ENCODE measurements at regions not wholly inside any gene's neighbourhood (a gene's known extent, or its start where the extent isn't known, plus 50 kb on each side); places are given as distances from the start of the nearest gene placed in this dataset.

DNA sequence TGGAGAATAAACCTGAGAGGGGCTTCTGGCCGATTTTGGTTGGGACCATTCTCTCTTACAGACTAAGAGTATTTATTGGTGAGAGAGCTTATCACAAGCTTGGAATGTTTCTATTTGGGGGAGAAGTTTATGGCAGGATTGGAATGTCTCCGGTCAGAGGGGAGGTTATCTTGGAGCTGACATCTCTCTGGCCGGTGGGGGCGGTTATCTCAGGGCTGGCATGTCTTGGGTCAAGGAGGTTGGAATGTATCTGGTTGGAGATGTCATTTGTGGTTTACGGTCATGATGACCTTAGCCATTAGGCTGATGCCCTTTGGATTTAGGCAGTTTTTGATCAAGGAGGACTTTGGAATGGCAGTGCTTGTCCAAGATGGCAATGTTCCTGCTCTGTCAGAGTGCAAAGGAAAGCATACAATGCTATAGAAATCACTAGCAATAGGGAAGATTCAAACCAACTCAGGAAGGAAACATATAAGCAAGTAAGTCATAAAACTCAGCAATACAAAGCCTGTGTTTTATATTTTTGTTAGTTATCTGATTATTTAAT lies 362.4 kb upstream of the LRATD1 start (continued):
- TF ChIP-seq TBL1XR1 (IDR thresholded peaks at IDR 0.05; ENCODE audit: low read depth, low read length), result no peak
- no peak for TF ChIP-seq NFYB (IDR thresholded peaks at IDR 0.05; ENCODE audit: insufficient read depth, low read depth, low read length)
- TF ChIP-seq, protein P1, sequence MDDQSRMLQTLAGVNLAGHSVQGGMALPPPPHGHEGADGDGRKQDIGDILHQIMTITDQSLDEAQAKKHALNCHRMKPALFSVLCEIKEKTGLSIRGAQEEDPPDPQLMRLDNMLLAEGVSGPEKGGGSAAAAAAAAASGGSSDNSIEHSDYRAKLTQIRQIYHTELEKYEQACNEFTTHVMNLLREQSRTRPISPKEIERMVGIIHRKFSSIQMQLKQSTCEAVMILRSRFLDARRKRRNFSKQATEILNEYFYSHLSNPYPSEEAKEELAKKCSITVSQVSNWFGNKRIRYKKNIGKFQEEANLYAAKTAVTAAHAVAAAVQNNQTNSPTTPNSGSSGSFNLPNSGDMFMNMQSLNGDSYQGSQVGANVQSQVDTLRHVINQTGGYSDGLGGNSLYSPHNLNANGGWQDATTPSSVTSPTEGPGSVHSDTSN (IDR thresholded peaks at IDR 0.05; ENCODE audit: insufficient replicate concordance, low read depth, low read length), result no peak
- TF ChIP-seq CEBPB (IDR thresholded peaks at IDR 0.05; ENCODE audit: borderline replicate concordance in 1 of 2, low read depth in 2 of 2, low read length in 2 of 2), result no peak
- no peak for TF ChIP-seq SMAD1 (IDR thresholded peaks at IDR 0.05; ENCODE audit: low read depth, partially characterized antibody)

DNA sequence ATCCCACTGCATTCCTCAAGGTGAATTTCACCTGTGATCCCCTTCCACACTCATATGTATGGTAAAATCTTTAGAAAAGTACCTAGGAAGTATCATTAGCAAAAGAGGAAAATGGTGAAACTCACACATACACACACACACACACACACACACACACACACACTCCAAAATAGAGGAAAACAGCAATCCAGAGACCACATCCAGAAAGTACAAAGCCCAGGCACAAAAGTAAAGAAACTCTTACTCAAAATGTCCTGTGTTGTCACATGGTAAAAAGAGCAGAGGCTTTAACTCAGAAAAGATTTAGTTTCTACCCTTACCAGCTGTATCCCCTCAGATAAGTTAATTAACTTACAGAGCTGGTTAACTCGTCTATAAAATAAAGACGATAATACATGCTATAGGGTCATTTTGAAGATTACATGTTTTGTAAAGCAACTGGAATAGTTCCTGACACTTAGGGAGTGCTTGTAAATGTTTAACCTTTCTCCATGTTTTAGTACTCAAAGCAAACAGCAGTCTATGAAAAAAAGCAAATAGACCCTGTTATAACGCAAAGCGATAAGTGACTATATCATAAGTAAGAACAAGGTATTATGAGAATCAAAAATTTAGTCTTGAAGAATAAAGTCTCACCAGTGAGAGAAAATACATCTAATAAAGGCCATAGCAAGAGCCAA lies 360.0 kb upstream of the LRATD1 start:
- DNase-seq (ENCODE audit: low read depth, low spot score) (no peak), ATAC-seq (no peak), FAIRE-seq (no peak)
- no peak overlapping the region for H2AFZ ChIP-seq (ENCODE audit: control insufficient read depth, low read depth, low read length)
- ChIA-PET SMC1A (ENCODE audit: uncharacterized antibody, unreplicated experiment) (interaction anchor here (1.1 kb wide), 1 partner anchor 19 kb away, joined by 3 read pairs; no protein-coding TSS in a partner anchor), CTCF (no interaction called here), RAD21 (ENCODE audit: unreplicated experiment) (no interaction called here), POLR2A (no interaction called here)
- H3K4me3 ChIP-seq, result no peak overlapping the region
- H3K4me2 ChIP-seq (ENCODE audit: control insufficient read depth, insufficient read depth), result no peak overlapping the region
- no TSS peak for BruUV-seq (replicated peaks)
- H3K36me3 ChIP-seq (ENCODE audit: control insufficient read depth in 2 of 2, insufficient read depth in 2 of 2, low read length in 1 of 2), result no peaks in the 10 kb centered on the region
- no peaks in the 10 kb centered on the region for H4K20me1 ChIP-seq (ENCODE audit: control insufficient read depth, insufficient read depth)
- H3K9me3 ChIP-seq (replicated peaks; ENCODE audit: control insufficient read depth, insufficient read depth, low read length), result no peaks in the 10 kb centered on the region; the same call in 2 of the 3 replicates
- WGBS (ENCODE audit: insufficient coverage, insufficient replicate concordance, low lambda C conversion rate, missing lambda C conversion rate), result 46% methylated on average over 4 of the region's 4 CpGs
- no peak overlapping the region for H3K27ac ChIP-seq (ENCODE audit: control insufficient read depth, insufficient read depth)
- H3K79me2 ChIP-seq (ENCODE audit: control insufficient read depth, insufficient read depth, low read length), result no peaks in the 10 kb centered on the region
- in situ Hi-C loops (cut with MboI), result no loop called here
- H3K27me3 ChIP-seq (replicated peaks in 1 of 2; ENCODE audit: control insufficient read depth in 2 of 2, insufficient read depth in 2 of 2, low read length in 1 of 2), result no peaks in the 10 kb centered on the region
- no peaks in the 10 kb centered on the region for H3K4me1 ChIP-seq (ENCODE audit: control insufficient read depth, insufficient read depth, low read length)
- no peak overlapping the region for H3K9ac ChIP-seq (ENCODE audit: control insufficient read depth, insufficient read depth, low read length)
- intact Hi-C loops (cut with micrococcal nuclease; ENCODE audit: unreplicated experiment), result no loop called here
- TF ChIP-seq, protein P2, sequence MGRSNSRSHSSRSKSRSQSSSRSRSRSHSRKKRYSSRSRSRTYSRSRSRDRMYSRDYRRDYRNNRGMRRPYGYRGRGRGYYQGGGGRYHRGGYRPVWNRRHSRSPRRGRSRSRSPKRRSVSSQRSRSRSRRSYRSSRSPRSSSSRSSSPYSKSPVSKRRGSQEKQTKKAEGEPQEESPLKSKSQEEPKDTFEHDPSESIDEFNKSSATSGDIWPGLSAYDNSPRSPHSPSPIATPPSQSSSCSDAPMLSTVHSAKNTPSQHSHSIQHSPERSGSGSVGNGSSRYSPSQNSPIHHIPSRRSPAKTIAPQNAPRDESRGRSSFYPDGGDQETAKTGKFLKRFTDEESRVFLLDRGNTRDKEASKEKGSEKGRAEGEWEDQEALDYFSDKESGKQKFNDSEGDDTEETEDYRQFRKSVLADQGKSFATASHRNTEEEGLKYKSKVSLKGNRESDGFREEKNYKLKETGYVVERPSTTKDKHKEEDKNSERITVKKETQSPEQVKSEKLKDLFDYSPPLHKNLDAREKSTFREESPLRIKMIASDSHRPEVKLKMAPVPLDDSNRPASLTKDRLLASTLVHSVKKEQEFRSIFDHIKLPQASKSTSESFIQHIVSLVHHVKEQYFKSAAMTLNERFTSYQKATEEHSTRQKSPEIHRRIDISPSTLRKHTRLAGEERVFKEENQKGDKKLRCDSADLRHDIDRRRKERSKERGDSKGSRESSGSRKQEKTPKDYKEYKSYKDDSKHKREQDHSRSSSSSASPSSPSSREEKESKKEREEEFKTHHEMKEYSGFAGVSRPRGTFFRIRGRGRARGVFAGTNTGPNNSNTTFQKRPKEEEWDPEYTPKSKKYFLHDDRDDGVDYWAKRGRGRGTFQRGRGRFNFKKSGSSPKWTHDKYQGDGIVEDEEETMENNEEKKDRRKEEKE (IDR thresholded peaks at IDR 0.05), result no peak
- no peak for TF ChIP-seq MXI1 (IDR thresholded peaks at IDR 0.05; ENCODE audit: low read depth, low read length)
- no peak for TF ChIP-seq PML (IDR thresholded peaks at IDR 0.05; ENCODE audit: low read length)
- no peak for TF ChIP-seq RAD21 (IDR thresholded peaks at IDR 0.05; ENCODE audit: insufficient read depth, low read depth, low read length)
- no peak for TF ChIP-seq CREM (IDR thresholded peaks at IDR 0.05; ENCODE audit: low read depth)
- TF ChIP-seq SIN3A (IDR thresholded peaks at IDR 0.05; ENCODE audit: low read depth, low read length), result no peak
- TF ChIP-seq CHD2 (IDR thresholded peaks at IDR 0.05; ENCODE audit: borderline replicate concordance, low read depth, low read length), result no peak
- TF ChIP-seq, protein P3, sequence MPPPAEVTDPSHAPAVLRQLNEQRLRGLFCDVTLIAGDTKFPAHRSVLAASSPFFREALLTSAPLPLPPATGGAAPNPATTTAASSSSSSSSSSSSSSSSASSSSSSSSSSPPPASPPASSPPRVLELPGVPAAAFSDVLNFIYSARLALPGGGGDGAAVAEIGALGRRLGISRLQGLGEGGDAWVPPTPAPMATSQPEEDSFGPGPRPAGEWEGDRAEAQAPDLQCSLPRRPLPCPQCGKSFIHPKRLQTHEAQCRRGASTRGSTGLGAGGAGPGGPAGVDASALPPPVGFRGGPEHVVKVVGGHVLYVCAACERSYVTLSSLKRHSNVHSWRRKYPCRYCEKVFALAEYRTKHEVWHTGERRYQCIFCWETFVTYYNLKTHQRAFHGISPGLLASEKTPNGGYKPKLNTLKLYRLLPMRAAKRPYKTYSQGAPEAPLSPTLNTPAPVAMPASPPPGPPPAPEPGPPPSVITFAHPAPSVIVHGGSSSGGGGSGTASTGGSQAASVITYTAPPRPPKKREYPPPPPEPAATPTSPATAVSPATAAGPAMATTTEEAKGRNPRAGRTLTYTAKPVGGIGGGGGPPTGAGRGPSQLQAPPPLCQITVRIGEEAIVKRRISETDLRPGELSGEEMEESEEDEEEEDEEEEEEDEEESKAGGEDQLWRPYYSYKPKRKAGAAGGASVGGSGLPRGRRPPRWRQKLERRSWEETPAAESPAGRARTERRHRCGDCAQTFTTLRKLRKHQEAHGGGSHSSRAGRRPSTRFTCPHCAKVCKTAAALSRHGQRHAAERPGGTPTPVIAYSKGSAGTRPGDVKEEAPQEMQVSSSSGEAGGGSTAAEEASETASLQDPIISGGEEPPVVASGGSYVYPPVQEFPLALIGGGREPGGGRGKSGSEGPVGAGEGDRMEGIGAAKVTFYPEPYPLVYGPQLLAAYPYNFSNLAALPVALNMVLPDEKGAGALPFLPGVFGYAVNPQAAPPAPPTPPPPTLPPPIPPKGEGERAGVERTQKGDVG (CRISPR knock-in tag; IDR thresholded peaks at IDR 0.05), result no peak
- TF ChIP-seq SRF (IDR thresholded peaks at IDR 0.05; ENCODE audit: low read depth in 2 of 2, low read length in 2 of 2), result no peak
- TF ChIP-seq SMC3 (IDR thresholded peaks at IDR 0.05; ENCODE audit: borderline replicate concordance, low read length), result no peak
